WTC11 (cell line): ENCODE measurements at regions not wholly inside any gene's neighbourhood (a gene's known extent, or its start where the extent isn't known, plus 50 kb on each side); places are given as distances from the start of the nearest gene placed in this dataset.

Source experiments
- CREB1 ChIP-seq: sonication (generic); formaldehyde crosslinking; IDR thresholded peaks from 2 replicates; pipeline ENCODE4 v1.8.0; 2023; ENCODE audit warnings: mild to moderate bottlenecking, missing genetic modification reagents
- CTCF ChIP-seq: fragments of 200-600 bp; IDR thresholded peaks from 2 replicates; pipeline ENCODE4 v1.8.0; 2022; ENCODE audit warnings: antibody characterized with exemption
- E2F5 ChIP-seq: sonication (generic); formaldehyde crosslinking; IDR thresholded peaks from 2 replicates; pipeline ENCODE4 v1.8.1; 2022; ENCODE audit warnings: mild to moderate bottlenecking, moderate library complexity, missing genetic modification reagents
- ELF4 ChIP-seq: sonication (generic); formaldehyde crosslinking; IDR thresholded peaks from 2 replicates; pipeline ENCODE4 v1.8.1; 2022; ENCODE audit warnings: low read depth, mild to moderate bottlenecking, moderate library complexity, missing genetic modification reagents
- ETV6 ChIP-seq: sonication (generic); formaldehyde crosslinking; IDR thresholded peaks from 2 replicates; pipeline ENCODE4 v1.8.1; 2022; ENCODE audit warnings: mild to moderate bottlenecking, missing genetic modification reagents
- USF1 ChIP-seq: sonication (generic); formaldehyde crosslinking; IDR thresholded peaks from 2 replicates; pipeline ENCODE4 v1.8.0; 2022; ENCODE audit warnings: mild to moderate bottlenecking, missing genetic modification reagents
- ZBTB21 ChIP-seq: sonication (generic); formaldehyde crosslinking; IDR thresholded peaks from 2 replicates; pipeline ENCODE4 v1.8.1; 2023; ENCODE audit warnings: mild to moderate bottlenecking, missing genetic modification reagents, borderline replicate concordance
- ZNF396 ChIP-seq: fragments of 250-450 bp; sonication (Bioruptor Pico); IDR thresholded peaks from 2 replicates; pipeline ENCODE4 v1.8.0; 2021; ENCODE audit warnings: mild to moderate bottlenecking, moderate library complexity, borderline replicate concordance
- ZNF512 ChIP-seq: sonication (generic); formaldehyde crosslinking; IDR thresholded peaks from 2 replicates; pipeline ENCODE4 v1.8.1; 2022; ENCODE audit warnings: missing genetic modification reagents, borderline replicate concordance

GRCh38 chrX:44055638-44056037 lies 82.4 kb upstream of the NDP start:
- TF ChIP-seq ZBTB21 (CRISPR knock-in tag) (no peak), CTCF (no peak), E2F5 (CRISPR knock-in tag) (no peak), CREB1 (CRISPR knock-in tag) (no peak), USF1 (CRISPR knock-in tag) (no peak), ZNF512 (CRISPR knock-in tag) (no peak), ETV6 (no peak), ELF4 (CRISPR knock-in tag) (no peak), ZNF396 (CRISPR knock-in tag) (no peak)
